ENCODE measurements at regions not wholly inside any gene's neighbourhood (a gene's known extent, or its start where the extent isn't known, plus 50 kb on each side); places are given as distances from the start of the nearest gene placed in this dataset.

GRCh38 chr3:76267851-76268380, 482.6 kb upstream of the ZNF717 start:
- TF ChIP-seq CTCF (IDR thresholded peaks at IDR 0.05) (no peak), EZH2 (IDR thresholded peaks at IDR 0.05; ENCODE audit: borderline replicate concordance, insufficient read depth, low read depth, low read length, poor library complexity, severe bottlenecking) (no peak)
